ENCODE measurements at regions not wholly inside any gene's neighbourhood (a gene's known extent, or its start where the extent isn't known, plus 50 kb on each side); places are given as distances from the start of the nearest gene placed in this dataset.

- TF ChIP-seq CTCF (IDR thresholded peaks at IDR 0.05) (no peak), POLR2A (IDR thresholded peaks at IDR 0.05) (no peak)
Measured at GRCh38 chr21:27567381-27567780, 600.5 kb upstream of the ADAMTS5 start.
